ENCODE measurements at regions not wholly inside any gene's neighbourhood (a gene's known extent, or its start where the extent isn't known, plus 50 kb on each side); places are given as distances from the start of the nearest gene placed in this dataset.
A peak's percentile ranks its signal among the peaks of the same experiment; 100 is the strongest.

GRCh38 chr9:18138656-18139055 is 335.3 kb upstream of the ADAMTSL1 start:
- DNase-seq (ENCODE audit: low read depth): no peak
- no peak overlapping the region for H3K4me3 ChIP-seq (ENCODE audit: low read depth, low read length)
- no peak for TF ChIP-seq CTCF (IDR thresholded peaks at IDR 0.05; ENCODE audit: insufficient read depth, low read length)

DNA sequence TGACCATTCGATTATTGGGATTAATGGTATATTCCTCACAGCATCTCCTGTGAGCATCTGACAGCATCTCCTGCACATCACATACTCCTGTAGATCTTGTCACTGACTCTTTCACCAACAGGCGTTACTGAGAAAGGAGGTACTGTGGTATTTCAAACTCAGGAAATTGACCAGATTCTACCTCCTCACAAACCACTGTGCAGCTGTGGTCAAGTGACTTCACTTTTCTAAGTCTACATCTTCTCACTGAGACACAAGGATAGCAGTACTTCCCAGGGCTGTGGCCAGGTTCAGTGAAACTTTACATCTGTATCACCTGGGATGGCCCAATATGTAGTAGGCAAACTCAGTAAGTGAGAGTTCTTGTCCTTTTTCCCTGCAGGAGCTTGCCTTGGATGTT is 332.3 kb upstream of the ADAMTSL1 start:
- H3K4me3 ChIP-seq (ENCODE audit: low read depth, low read length): no peak overlapping the region
- no peak for DNase-seq (ENCODE audit: low read depth)
- TF ChIP-seq CTCF (IDR thresholded peaks at IDR 0.05; ENCODE audit: insufficient read depth, low read length): no peak

DNA sequence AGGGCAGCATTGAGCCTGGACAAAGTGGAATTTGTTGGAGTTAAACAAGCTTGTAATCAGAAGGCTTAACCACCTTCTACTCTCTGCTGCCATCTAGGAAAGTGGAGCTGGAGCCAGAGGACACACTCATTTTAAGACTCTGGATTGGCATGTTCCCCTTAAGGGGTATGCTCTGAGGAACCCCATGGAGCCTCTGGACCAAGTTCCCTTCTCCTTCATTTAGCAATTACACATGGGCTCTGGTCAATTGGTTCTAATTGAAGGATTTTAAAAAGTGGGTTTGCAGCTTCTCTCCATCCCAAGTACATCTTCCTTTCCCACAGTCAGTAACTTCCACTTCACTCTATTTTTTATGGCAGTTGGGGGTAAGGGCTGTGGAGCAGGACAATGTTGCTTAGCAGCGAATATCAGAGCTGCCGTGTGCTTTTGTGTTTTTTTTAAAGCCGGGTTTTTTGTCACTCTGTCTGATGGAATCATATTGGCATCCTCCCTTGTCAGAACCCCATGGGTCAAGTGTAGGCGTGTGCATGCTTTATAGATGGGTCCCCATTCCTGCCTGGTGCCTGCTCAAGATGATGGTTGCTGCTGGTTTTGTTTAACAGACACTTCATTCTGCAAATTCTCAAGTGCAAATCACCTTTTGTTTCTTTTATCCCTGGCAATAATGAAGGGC is 330.7 kb upstream of the ADAMTSL1 start:
- peak; percentile 5 for DNase-seq (ENCODE audit: low read depth)
- TF ChIP-seq CTCF (IDR thresholded peaks at IDR 0.05; ENCODE audit: insufficient read depth, low read length): peak; percentile 32
- H3K4me3 ChIP-seq (ENCODE audit: low read depth, low read length): no peak overlapping the region

GRCh38 chr9:18146329-18146728 is 327.6 kb upstream of the ADAMTSL1 start:
- DNase-seq (ENCODE audit: low read depth): no peak
- no peak overlapping the region for H3K4me3 ChIP-seq (ENCODE audit: low read depth, low read length)
- no peak for TF ChIP-seq CTCF (IDR thresholded peaks at IDR 0.05; ENCODE audit: insufficient read depth, low read length)

- no peak overlapping the region for H3K4me3 ChIP-seq (ENCODE audit: low read depth, low read length)
- peak; percentile 7 for DNase-seq (ENCODE audit: low read depth)
- TF ChIP-seq CTCF (IDR thresholded peaks at IDR 0.05; ENCODE audit: insufficient read depth, low read length): no peak
Measured at GRCh38 chr9:18149471-18150011, 324.4 kb upstream of the ADAMTSL1 start.

GRCh38 chr9:18154661-18155060 is 319.3 kb upstream of the ADAMTSL1 start:
- no peak overlapping the region for H3K4me3 ChIP-seq (ENCODE audit: low read depth, low read length)
- no peak for DNase-seq (ENCODE audit: low read depth)
- TF ChIP-seq CTCF (IDR thresholded peaks at IDR 0.05; ENCODE audit: insufficient read depth, low read length): no peak

GRCh38 chr9:18159254-18159653 is 314.7 kb upstream of the ADAMTSL1 start:
- H3K4me3 ChIP-seq (ENCODE audit: low read depth, low read length): no peak overlapping the region
- DNase-seq (ENCODE audit: low read depth): no peak
- TF ChIP-seq CTCF (IDR thresholded peaks at IDR 0.05; ENCODE audit: insufficient read depth, low read length): no peak

All from fibroblast of the aortic adventitia (primary cell).